CD14-positive monocyte (primary cell): ENCODE measurements at regions not wholly inside any gene's neighbourhood (a gene's known extent, or its start where the extent isn't known, plus 50 kb on each side); places are given as distances from the start of the nearest gene placed in this dataset.

ENCODE experiments used
- DNase-seq, 3 donors: peaks; one replicate each; pipeline ENCODE4 v3.0.0-alpha.2; 2011 to 2022
- H2AFZ ChIP-seq: 2 replicates; pipeline ENCODE4 v1.6.0; 2012; ENCODE audit warnings: mild to moderate bottlenecking, low read depth, low read length, inconsistent platforms; ENCODE audit not compliant: insufficient read depth, poor library complexity, severe bottlenecking
- H3K27ac ChIP-seq, 2 donors: 1 replicate in 1 of 2; 2 replicates in 1 of 2; pipeline ENCODE4 v1.5.1; 2012 to 2013; ENCODE audit warnings: low read length in 2 of 2, control low read depth in 1 of 2, inconsistent platforms in 1 of 2, low read depth in 1 of 2, mild to moderate bottlenecking in 1 of 2
- H3K27me3 ChIP-seq, 2 donors: one replicate each; pipeline versions ENCODE4 v1.6.0 to v1.6.1; 2011 to 2013; ENCODE audit warnings: low read length in 2 of 2; ENCODE audit not compliant: control insufficient read depth in 2 of 2, insufficient read depth in 2 of 2
- H3K36me3 ChIP-seq, 2 donors: replicated peaks in 1 of 2; 1 replicate in 1 of 2; 2 replicates in 1 of 2; pipeline versions ENCODE4 v1.5.1 to v1.6.1; 2012 to 2013; ENCODE audit warnings: low read length in 2 of 2, control low read depth in 1 of 2, inconsistent platforms in 1 of 2, mild to moderate bottlenecking in 1 of 2; ENCODE audit not compliant: insufficient read depth in 2 of 2, control insufficient read depth in 1 of 2
- H3K4me1 ChIP-seq, 2 donors: 1 replicate in 1 of 2; 2 replicates in 1 of 2; pipeline versions ENCODE4 v1.5.1 to v1.6.1; 2012 to 2013; ENCODE audit warnings: low read length in 2 of 2, control low read depth in 1 of 2, inconsistent platforms in 1 of 2, mild to moderate bottlenecking in 1 of 2, moderate library complexity in 1 of 2; ENCODE audit not compliant: insufficient read depth in 2 of 2, control insufficient read depth in 1 of 2
- H3K4me2 ChIP-seq: replicated peaks from 2 replicates; pipeline ENCODE3; 2012; ENCODE audit warnings: low read length, moderate library complexity, mild to moderate bottlenecking; ENCODE audit not compliant: poor library complexity, severe bottlenecking; ENCODE audit errors: extremely low read depth
- H3K4me3 ChIP-seq, 3 experiments: fragments of 200-600 bp in 1 of 3; sonication (generic) in 1 of 3; replicated peaks in 1 of 3; 1 replicate in 2 of 3; 2 replicates in 1 of 3; pipeline ENCODE4 v1.5.1; 2011 to 2013; ENCODE audit warnings: low read length in 3 of 3, mild to moderate bottlenecking in 3 of 3, control low read depth in 2 of 3, low read depth in 2 of 3, inconsistent platforms in 1 of 3, moderate library complexity in 1 of 3
- H3K79me2 ChIP-seq: 2 replicates; pipeline ENCODE4 v1.6.0; 2012; ENCODE audit warnings: mild to moderate bottlenecking, control low read depth, inconsistent platforms, low read length, moderate library complexity; ENCODE audit not compliant: insufficient read depth
- H3K9ac ChIP-seq: 2 replicates; pipeline ENCODE4 v1.6.0; 2017; ENCODE audit warnings: low read length, mild to moderate bottlenecking; ENCODE audit not compliant: insufficient read depth, poor library complexity, severe bottlenecking
- H3K9me3 ChIP-seq, 2 donors: replicated peaks in 1 of 2; 1 replicate in 1 of 2; 2 replicates in 1 of 2; pipeline versions ENCODE4 v1.5.1 to v1.6.1; 2012 to 2013; ENCODE audit warnings: low read length in 2 of 2, control low read depth in 1 of 2; ENCODE audit not compliant: control insufficient read depth in 1 of 2, insufficient read depth in 1 of 2
- H4K20me1 ChIP-seq: 2 replicates; pipeline ENCODE4 v1.6.0; 2012; ENCODE audit warnings: mild to moderate bottlenecking, low read length, control low read depth, moderate library complexity; ENCODE audit not compliant: insufficient read depth
- H3K27ac Mint-ChIP-seq, 7 donors: one replicate each; pipeline ENCODE4 v1.8.0; 2020; ENCODE audit warnings: mild to moderate bottlenecking in 7 of 7, mixed read lengths in 7 of 7, moderate library complexity in 6 of 7, inconsistent platforms in 2 of 7
- H3K27me3 Mint-ChIP-seq, 3 donors: one replicate each; pipeline ENCODE4 v1.8.0; 2021 to 2022; ENCODE audit warnings: low read depth in 3 of 3, mild to moderate bottlenecking in 3 of 3, mixed read lengths in 3 of 3, moderate library complexity in 3 of 3, inconsistent platforms in 1 of 3
- H3K36me3 Mint-ChIP-seq, 2 donors: one replicate each; pipeline ENCODE4 v1.8.0; 2020; ENCODE audit warnings: mixed read lengths in 2 of 2, inconsistent platforms in 1 of 2, mild to moderate bottlenecking in 1 of 2
- H3K4me1 Mint-ChIP-seq: one replicate; pipeline ENCODE4 v1.8.0; 2020; ENCODE audit warnings: mild to moderate bottlenecking, mixed read lengths
- H3K4me3 Mint-ChIP-seq, 2 donors: one replicate each; pipeline ENCODE4 v1.8.0; 2020; ENCODE audit warnings: mild to moderate bottlenecking in 2 of 2, mixed read lengths in 2 of 2, moderate library complexity in 1 of 2
- H3K9me3 Mint-ChIP-seq, 7 donors: one replicate each; pipeline ENCODE4 v1.8.0; 2020 to 2022; ENCODE audit warnings: mixed read lengths in 7 of 7, mild to moderate bottlenecking in 6 of 7, moderate library complexity in 6 of 7, inconsistent platforms in 2 of 7
- WGBS: methylation state at CpG from one replicate; pipeline ENCODE4 v1.1.5; 2013; ENCODE audit warnings: missing lambda C conversion rate; ENCODE audit not compliant: insufficient coverage; 5-methylcytosine and 5-hydroxymethylcytosine counted together
- intact Hi-C, 2 donors: fragments of 100-400 bp; cut with micrococcal nuclease; formaldehyde crosslinking; loops; one replicate each; pipeline versions ENCODE4 v1.15.0 to v1.15.1; 2023
- TF ChIP-seq, protein P1 (sequence below): fragments of 200-600 bp; IDR thresholded peaks from one replicate; pipeline ENCODE4 v1.8.0; 2022; ENCODE audit warnings: antibody characterized with exemption, mild to moderate bottlenecking

DNA sequence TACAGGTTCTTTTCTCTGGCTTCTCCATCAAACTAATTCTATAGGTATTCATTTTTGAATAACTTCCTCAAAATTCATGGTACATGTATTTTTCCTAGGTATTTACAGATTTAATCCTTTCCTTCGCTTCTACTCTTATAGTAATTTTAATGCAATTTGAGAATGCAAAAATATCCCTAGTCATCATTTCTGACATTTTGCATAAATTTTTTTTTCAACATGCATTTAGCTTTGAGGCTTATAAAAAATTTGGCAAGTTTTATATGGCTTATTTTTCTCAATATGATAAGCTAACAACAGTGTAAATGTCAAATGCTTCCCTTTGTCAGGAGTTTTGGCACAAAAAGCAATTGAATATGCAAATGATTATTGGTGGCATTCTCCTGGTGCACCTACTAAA lies 872.6 kb downstream of the FLRT2 start:
- Mint-ChIP-seq H3K9me3 (peaks cover 0 to 10% (median 5%) of the 10 kb centered on the region in 7 donors), H3K36me3 (no peaks in the 10 kb centered on the region), H3K27me3 (no peaks in the 10 kb centered on the region), H3K27ac (no peak overlapping the region), H3K4me1 (no peaks in the 10 kb centered on the region), H3K4me3 (no peak overlapping the region)
- Histone ChIP-seq H3K4me2 (no peak overlapping the region), H3K4me3 (no peak overlapping the region), H3K79me2 (no peaks in the 10 kb centered on the region), H4K20me1 (no peaks in the 10 kb centered on the region), H3K9me3 (peaks cover 0 to 5% of the 10 kb centered on the region in 2 donors), H3K27ac (no peak overlapping the region), H2AFZ (no peak overlapping the region), H3K27me3 (no peaks in the 10 kb centered on the region), H3K4me1 (no peaks in the 10 kb centered on the region), H3K9ac (no peak overlapping the region), H3K36me3 (no peaks in the 10 kb centered on the region)
- intact Hi-C loops = no loop called here
- TF ChIP-seq, protein P1, sequence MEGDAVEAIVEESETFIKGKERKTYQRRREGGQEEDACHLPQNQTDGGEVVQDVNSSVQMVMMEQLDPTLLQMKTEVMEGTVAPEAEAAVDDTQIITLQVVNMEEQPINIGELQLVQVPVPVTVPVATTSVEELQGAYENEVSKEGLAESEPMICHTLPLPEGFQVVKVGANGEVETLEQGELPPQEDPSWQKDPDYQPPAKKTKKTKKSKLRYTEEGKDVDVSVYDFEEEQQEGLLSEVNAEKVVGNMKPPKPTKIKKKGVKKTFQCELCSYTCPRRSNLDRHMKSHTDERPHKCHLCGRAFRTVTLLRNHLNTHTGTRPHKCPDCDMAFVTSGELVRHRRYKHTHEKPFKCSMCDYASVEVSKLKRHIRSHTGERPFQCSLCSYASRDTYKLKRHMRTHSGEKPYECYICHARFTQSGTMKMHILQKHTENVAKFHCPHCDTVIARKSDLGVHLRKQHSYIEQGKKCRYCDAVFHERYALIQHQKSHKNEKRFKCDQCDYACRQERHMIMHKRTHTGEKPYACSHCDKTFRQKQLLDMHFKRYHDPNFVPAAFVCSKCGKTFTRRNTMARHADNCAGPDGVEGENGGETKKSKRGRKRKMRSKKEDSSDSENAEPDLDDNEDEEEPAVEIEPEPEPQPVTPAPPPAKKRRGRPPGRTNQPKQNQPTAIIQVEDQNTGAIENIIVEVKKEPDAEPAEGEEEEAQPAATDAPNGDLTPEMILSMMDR = no peak
- no CpG with 5 or more reads among the region's 1 CpG for WGBS
- no peak for DNase-seq

DNA sequence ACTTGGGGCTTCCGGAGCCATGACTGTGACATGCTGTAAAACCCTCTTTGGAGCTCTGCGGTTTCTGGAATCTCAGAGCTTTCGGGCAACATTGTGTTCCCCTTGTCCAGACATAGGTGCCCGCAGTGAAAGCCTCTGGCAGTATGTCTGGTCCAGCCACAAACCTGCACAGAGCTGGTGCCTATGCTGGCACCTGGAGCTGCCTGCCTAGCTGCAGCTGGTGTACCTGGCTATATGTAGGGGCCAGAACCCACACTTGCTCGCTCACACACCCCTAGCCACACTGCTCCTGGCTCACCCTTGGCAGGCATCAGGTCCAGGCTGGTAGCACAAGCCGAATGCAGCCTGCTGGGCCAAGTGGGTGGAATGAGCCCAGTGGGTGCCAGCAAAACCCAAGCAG lies 861.1 kb downstream of the FLRT2 start:
- Histone ChIP-seq H3K4me2 (no peak overlapping the region), H2AFZ (no peak overlapping the region), H3K9me3 (peaks cover 17 to 27% of the 10 kb centered on the region in 2 donors), H3K4me1 (no peaks in the 10 kb centered on the region), H3K36me3 (no peaks in the 10 kb centered on the region), H3K27me3 (no peaks in the 10 kb centered on the region), H3K4me3 (no peak overlapping the region), H3K27ac (no peak overlapping the region), H4K20me1 (no peaks in the 10 kb centered on the region), H3K79me2 (no peaks in the 10 kb centered on the region), H3K9ac (no peak overlapping the region)
- no peaks in the 10 kb centered on the region for H3K4me1 Mint-ChIP-seq
- H3K36me3 Mint-ChIP-seq = no peaks in the 10 kb centered on the region
- H3K27me3 Mint-ChIP-seq = no peaks in the 10 kb centered on the region
- H3K27ac Mint-ChIP-seq = no peak overlapping the region
- peaks cover 13 to 32% (median 23%) of the 10 kb centered on the region in 7 donors for H3K9me3 Mint-ChIP-seq
- no peak for DNase-seq
- H3K4me3 Mint-ChIP-seq = no peak overlapping the region
- TF ChIP-seq, protein P1 = no peak
- intact Hi-C loops = no loop called here
- 91% methylated on average over 6 of the region's 6 CpGs for WGBS
